ENCODE measurements at regions not wholly inside any gene's neighbourhood (a gene's known extent, or its start where the extent isn't known, plus 50 kb on each side); places are given as distances from the start of the nearest gene placed in this dataset.

DNA sequence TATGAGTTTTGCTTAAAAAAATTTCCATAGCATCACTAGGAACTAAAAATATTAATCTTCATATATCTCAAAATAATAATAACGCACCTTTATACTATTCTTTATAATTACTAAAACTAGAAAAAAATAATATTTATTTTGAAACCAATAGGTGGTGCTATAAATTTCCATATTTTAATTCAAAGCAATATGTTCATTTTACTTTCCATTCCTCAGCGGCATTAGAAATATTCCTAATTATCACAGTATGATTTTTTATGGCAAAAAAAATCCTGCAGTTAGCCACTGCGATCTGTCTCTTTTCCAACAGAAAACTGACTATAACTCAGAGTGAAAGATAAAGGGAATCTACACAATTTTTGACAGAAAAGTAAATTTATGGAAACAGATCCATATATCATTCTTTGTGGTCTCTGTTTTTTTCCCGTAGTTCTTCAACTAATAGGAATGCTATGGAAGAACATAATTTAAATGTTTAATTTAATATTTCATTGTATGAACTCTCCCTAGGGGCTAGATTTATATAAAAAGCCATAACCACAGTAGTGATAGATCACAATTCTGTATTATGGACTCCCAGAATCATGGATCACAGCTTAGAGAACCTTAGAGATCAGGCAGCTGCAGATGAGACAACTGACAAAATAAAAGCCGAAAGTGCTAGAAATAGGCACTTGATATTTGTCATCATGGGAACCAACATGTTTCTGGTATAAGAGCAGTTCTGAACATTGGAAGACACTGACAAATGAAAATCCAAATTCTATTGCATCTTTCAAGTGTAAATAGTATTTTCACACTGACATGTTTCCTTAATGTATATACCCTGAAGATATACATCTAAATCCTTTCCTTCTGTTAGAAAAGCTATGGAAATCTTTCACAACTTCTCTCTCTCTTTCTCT is 167.7 kb upstream of the MPDZ start:
- DNase-seq (ENCODE audit: low read depth), result no peak
- H3K36me3 ChIP-seq (ENCODE audit: control insufficient read depth, insufficient read depth, low read length), result no peaks in the 10 kb centered on the region
- TF ChIP-seq, protein P1, sequence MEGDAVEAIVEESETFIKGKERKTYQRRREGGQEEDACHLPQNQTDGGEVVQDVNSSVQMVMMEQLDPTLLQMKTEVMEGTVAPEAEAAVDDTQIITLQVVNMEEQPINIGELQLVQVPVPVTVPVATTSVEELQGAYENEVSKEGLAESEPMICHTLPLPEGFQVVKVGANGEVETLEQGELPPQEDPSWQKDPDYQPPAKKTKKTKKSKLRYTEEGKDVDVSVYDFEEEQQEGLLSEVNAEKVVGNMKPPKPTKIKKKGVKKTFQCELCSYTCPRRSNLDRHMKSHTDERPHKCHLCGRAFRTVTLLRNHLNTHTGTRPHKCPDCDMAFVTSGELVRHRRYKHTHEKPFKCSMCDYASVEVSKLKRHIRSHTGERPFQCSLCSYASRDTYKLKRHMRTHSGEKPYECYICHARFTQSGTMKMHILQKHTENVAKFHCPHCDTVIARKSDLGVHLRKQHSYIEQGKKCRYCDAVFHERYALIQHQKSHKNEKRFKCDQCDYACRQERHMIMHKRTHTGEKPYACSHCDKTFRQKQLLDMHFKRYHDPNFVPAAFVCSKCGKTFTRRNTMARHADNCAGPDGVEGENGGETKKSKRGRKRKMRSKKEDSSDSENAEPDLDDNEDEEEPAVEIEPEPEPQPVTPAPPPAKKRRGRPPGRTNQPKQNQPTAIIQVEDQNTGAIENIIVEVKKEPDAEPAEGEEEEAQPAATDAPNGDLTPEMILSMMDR (IDR thresholded peaks at IDR 0.05; ENCODE audit: insufficient read depth, low read length, poor library complexity, severe bottlenecking), result no peak
- H3K4me3 ChIP-seq (ENCODE audit: low read depth, low read length), result no peak overlapping the region
- H3K27me3 ChIP-seq (ENCODE audit: control insufficient read depth, insufficient read depth, low read length), result no peaks in the 10 kb centered on the region

DNA sequence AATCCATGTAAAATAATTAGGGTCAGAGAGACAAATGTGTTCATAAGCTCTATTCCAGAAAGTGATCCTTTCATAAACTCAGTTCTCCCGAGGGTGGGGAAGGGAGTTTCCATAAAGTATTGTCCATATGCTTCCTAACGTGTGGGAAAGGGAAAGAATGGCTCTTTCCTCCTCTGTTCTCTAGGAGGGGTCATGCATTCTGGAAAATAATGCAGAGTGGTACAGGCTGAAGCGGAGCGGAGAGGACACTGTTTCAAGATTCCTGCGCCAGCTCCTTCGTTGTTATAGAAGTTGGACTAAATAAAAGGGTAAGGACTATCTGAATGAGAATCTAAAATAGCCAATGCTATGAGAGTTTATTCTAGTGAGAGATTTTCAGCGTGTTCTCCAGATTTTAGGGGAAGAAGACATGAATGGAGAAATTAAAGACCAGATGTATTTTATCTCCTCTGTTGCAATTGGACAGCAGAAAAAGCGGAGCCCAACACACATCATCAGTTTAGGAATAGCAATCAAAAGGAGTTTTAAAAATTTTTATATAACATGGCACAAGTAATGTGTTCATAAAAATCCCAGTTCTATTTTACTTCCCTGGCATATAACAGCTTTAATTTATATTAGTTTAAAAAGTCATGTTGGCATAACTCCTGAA is 166.9 kb upstream of the MPDZ start:
- Histone ChIP-seq H3K4me3 (ENCODE audit: low read depth, low read length) (no peak overlapping the region), H3K36me3 (ENCODE audit: control insufficient read depth, insufficient read depth, low read length) (no peaks in the 10 kb centered on the region), H3K27me3 (ENCODE audit: control insufficient read depth, insufficient read depth, low read length) (no peaks in the 10 kb centered on the region)
- TF ChIP-seq, protein P1 (IDR thresholded peaks at IDR 0.05; ENCODE audit: insufficient read depth, low read length, poor library complexity, severe bottlenecking), result no peak
- DNase-seq (ENCODE audit: low read depth), result no peak

DNA sequence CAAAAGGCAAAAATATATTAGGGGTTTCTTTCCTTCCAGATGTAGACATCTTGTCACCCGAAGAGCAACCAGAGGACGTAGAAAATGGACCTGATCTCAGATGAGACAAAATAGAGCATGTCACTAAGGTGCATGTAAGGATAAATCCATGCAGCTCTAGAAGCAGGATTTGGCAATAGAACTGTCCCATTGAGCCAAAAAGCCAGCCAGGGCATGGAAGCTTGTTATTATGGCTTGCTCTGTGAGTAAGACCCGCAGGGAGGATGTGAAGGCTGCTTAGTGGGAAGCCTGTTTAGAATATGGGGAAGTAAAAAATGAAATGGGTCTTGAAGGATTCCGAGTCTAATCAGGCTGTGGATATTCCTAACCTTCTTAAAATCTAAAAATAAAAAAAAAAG is 165.6 kb upstream of the MPDZ start:
- no peak overlapping the region for H3K4me3 ChIP-seq (ENCODE audit: low read depth, low read length)
- no peaks in the 10 kb centered on the region for H3K27me3 ChIP-seq (ENCODE audit: control insufficient read depth, insufficient read depth, low read length)
- H3K36me3 ChIP-seq (ENCODE audit: control insufficient read depth, insufficient read depth, low read length), result no peaks in the 10 kb centered on the region
- no peak for DNase-seq (ENCODE audit: low read depth)
- TF ChIP-seq, protein P1 (IDR thresholded peaks at IDR 0.05; ENCODE audit: insufficient read depth, low read length, poor library complexity, severe bottlenecking), result no peak

DNA sequence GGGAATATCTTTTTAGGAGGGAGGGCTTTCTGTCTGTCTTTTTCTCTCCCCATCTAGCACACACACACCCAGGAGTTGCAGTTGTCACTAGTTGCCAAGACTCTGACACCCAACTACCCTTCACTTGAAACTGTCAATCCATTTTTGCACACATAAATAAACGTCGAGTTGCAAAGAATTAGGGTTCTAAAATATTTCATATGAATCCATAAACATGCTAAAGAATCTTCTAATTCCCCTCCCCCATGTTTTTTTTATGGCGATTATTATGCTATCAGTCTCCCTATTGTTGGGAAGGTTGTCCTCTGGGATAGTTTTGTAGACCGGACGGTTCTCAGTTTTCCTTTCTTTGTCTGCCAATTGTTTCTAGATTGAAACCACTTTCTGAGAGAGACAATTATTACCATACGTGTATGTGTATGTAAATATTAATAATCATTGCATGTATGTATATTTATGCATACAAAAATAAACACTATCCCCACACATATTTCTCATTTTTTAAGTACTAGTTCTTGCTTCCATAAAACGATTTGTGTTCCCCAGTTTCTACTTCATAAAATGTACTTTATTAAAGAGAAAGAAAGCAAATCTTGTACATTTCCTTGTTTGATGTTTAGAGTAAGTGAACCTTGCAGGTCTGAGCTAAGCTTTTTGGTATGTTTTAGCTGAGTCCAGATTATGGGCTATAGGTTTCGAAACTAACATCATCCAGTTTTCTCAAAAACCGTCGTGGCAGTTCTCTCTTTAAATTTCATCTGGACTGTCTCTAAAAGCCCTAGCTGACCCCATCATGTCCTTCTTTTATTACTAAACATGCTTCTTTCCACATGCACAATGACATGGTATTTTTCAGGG is 165.0 kb upstream of the MPDZ start:
- Histone ChIP-seq H3K36me3 (ENCODE audit: control insufficient read depth, insufficient read depth, low read length) (no peaks in the 10 kb centered on the region), H3K27me3 (ENCODE audit: control insufficient read depth, insufficient read depth, low read length) (no peaks in the 10 kb centered on the region), H3K4me3 (ENCODE audit: low read depth, low read length) (no peak overlapping the region)
- DNase-seq (ENCODE audit: low read depth), result no peak
- TF ChIP-seq, protein P1 (IDR thresholded peaks at IDR 0.05; ENCODE audit: insufficient read depth, low read length, poor library complexity, severe bottlenecking), result no peak

DNA sequence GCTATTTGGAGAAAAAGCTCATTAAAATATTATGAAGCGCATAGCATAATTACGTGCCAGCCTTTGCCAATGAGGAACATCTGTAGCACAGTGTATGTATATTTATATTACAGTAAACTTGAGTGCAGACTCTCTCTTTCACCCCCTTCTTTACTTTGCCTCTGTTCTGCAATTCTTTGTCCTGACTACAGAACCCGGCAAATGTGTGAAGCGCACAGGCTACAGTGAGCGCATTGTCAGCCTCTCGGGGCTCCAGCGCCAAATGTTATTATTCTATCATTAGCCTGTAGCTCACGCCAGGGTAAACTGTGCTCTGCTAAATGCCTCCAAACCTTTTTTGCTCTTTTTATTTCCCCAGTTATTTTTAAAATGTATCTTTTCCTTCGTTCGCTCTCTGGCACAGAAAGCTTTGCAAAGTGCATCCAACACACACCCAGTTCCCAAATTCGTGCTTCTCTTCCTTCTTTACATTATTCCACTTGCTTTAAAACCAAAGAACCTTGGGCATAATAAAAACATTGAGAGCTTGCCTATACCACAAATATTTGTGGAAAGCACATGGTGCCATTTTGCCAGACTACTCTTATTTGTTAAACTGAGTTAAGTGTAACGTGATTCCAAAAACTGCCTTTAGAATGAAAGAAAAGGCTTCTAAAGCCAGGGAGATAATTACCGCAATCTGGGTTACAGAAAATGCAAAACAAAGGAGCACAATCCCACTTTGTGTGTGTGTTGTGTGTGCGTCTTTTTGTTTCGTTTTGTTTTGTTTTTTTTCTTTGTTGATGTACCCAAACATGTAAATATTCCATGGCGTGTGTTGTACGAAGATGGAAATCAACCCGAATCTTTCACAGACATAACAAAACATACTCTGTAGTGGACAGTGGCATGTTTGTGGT is 164.1 kb upstream of the MPDZ start:
- H3K4me3 ChIP-seq (ENCODE audit: low read depth, low read length), result no peak overlapping the region
- TF ChIP-seq, protein P1 (IDR thresholded peaks at IDR 0.05; ENCODE audit: insufficient read depth, low read length, poor library complexity, severe bottlenecking), result no peak
- DNase-seq (ENCODE audit: low read depth), result no peak

More for the DNA sequence above, 164.1 kb upstream of the MPDZ start:
- no peaks in the 10 kb centered on the region for H3K27me3 ChIP-seq (ENCODE audit: control insufficient read depth, insufficient read depth, low read length)
- H3K36me3 ChIP-seq (ENCODE audit: control insufficient read depth, insufficient read depth, low read length), result no peaks in the 10 kb centered on the region

Measured in kidney epithelial cell (primary cell).